ENCODE measurements at regions not wholly inside any gene's neighbourhood (a gene's known extent, or its start where the extent isn't known, plus 50 kb on each side); places are given as distances from the start of the nearest gene placed in this dataset.
"Not testable (repeated sequence)": the region's sequence is repeated elsewhere in the genome, so short reads cannot be mapped to it uniquely, and the experiment has no call there.

DNA sequence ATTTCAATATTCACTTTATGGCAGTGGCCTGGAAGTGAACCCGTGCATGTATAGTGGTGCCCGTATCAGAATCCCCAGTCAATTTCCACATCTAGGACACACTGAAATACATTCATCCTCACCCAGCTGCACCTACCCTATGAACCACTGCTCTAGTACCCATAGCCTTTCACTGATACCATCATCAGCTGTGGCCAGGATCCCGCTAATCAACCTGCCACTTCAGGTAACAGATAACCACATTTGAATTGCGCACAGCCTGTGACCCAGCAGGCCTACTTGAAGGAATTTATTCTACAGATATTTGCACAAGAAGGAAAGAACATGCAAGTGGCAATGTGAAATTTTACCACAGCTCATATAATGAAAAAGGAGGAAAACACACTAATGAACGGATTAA is 161.0 kb upstream of the CCDC54 start:
- DNase-seq (ENCODE audit: low read depth in 2 of 2): no peak

DNA sequence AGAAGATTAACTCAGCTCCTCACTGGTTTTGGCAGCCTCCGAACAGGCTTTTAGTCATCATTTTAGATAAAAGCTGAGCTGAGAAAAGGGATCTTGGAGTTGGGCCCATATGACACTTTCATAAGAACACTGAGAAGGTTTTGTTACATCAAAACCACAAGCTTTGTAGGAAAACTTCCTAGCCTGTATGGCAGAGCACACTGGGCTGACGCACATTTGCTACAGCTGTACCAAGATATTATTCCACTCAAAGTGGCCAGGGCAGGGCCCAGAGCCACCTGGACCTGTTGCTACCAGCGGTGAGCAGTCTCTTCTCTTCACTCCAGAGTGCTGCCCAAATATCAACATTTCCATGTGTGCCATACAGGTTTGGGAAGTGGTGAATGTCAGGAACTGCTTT is 160.5 kb upstream of the CCDC54 start:
- DNase-seq (ENCODE audit: low read depth in 2 of 2): no peak

DNA sequence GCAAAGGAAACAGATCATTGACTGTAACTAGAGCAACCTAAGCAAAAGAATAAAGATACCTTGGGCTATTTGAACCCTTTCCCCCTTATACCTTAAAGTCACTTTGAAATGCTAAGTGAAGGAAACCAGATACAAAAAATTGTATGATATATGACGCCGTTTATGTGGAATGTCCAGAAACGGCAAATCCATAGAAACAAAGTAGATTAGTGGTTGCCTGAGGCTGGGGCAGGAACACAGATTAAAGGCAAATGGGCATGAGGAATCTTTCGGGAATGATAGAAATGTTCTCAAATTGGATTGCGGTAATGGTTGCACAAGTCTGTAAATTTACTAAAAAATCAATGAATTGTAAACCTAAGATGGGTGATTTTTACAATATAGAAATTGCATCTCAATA is 160.1 kb upstream of the CCDC54 start:
- no peak for DNase-seq (ENCODE audit: low read depth in 2 of 2)

DNA sequence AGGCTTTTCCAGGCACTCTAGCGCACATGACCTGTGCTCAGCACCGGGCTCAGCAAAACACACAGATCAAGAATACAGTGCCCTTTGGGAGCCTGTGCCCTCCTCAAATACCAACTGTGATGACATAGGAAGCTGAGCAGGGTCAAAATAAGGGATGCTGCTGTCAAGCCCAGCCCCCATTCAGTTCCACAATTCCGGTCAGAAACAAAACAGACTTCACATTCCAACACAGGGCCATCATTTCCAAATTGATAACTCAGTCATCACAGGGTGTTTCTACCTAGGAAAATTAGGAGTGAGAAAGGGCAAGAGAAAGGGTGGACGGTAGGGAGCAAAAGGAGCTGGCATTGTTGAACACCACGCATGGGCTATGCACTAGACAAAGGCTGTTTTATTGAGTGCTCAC is 158.4 kb upstream of the CCDC54 start:
- DNase-seq (ENCODE audit: low read depth in 2 of 2): no peak

DNA sequence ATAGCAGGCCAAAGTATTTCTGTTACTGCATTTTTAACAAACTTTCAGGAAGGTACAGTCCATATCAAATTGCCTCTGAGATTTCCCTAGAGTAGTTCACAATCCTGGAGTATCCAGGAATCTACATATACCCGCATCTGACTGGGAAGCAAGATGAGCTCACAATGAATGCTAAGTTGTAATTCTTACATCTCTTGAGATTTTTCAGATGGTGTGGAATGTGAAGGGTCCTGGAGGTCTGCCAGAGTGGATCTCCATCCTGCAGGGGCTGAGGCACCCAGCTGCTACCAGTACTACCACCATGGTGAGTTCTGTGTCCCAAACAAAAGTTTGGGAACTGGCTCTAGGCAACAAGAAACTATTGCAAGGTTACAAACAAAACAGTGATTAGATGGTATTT is 156.7 kb upstream of the CCDC54 start:
- no peak for DNase-seq (ENCODE audit: low read depth in 2 of 2)

DNA sequence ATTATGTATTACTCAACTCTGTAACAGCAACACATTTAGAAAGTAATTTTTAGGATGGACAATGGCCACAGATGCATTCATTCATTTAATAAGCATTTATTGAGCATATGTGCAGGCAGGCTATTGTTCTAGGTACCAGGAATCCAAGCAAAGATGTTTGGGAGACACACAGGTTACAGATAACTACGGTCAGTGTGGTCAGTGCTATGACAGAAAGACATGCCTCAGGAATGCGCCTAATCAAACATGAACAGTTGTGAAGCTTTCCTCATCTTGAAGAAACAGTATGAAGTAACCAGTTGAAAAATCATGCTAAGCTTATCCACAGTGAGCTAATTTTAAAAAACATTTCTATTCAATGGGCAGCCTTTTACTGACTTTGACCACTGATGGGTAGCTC is 155.4 kb upstream of the CCDC54 start:
- no peak for DNase-seq (ENCODE audit: low read depth in 2 of 2)

DNA sequence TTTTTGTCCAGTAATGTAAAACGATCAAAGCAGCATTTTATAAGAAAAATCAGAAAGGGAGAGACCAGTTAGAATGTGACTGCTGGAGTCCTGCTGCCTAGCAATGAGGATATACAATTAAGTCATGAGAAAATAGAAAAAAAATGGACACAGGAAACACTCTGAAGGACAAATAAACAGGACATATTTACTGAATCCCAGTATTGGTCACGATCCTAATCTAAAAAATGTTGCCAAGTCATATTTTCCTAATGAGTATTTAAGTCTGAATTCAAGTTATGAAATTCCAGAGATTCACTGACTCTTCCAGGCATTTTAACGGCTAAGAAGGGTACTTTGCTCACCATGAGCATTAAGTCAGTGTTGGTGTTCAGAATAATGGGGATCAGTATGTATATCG is 154.3 kb upstream of the CCDC54 start:
- no peak for DNase-seq (ENCODE audit: low read depth in 2 of 2)

DNA sequence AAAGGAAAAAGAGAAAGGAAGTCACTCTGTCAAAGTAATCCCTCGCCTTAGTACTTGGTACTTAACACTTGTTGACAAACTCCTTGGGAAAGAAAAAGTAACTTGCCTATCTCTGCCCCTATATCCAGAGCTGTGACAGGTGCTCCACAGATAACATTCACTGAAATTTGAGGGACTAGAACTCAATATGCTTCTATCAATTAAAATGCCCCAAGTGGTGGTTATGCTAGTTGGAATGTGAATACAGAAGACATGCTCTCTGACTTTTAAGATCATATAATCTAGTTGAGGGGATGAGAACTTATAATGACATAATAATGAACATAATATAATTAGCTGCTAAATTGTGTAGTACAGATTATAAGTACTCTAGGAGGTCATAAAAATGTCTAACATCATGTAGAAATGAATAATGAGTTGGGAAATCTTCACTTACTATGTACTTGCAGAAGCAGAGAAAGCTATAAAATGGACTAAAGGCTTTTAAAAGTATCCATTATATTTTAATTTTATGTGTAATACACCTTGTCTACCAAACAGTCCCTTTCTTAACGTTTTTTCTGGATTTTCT is 153.1 kb upstream of the CCDC54 start:
- no peak for DNase-seq (ENCODE audit: low read depth in 2 of 2)

DNA sequence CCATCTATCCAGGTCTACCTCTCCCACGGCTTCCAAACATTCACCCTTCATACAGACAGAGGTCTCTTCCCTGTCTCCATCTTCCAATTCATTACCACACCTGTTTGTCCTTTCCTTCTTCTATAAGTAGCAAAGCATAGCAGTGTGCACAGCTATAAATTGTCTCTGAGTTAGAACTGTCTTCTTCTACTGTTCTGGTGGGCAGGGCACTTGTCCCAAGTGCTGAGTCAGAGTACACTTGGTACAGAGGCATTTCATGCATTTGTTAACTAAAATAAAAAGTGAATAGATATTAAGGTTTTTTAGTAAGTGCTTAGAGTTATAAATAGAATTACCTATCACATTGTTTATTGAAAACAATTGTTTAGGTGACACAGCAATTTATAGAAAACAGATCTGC is 150.1 kb upstream of the CCDC54 start:
- no peak for DNase-seq (ENCODE audit: low read depth in 2 of 2)

DNA sequence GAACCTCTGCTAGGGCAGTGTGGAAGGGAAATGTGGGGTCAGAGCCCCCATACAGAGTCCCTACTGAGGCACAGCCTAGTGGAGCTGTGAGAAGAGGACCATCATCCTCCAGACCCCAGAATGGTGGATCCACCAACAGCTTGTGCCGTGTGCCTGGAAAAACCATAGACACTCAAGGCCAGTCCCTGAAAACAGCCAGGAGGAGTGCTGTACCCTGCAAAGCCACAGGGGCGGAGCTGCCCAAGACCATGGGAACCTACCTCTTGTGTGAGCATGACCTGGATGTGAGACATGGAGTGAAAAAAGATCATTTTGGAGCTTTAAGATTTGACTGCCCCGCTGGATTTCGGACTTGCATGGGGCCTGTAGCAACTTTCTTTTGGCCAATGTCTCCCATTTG is 143.4 kb upstream of the CCDC54 start:
- not testable (repeated sequence) for DNase-seq (ENCODE audit: low read depth in 2 of 2)

DNA sequence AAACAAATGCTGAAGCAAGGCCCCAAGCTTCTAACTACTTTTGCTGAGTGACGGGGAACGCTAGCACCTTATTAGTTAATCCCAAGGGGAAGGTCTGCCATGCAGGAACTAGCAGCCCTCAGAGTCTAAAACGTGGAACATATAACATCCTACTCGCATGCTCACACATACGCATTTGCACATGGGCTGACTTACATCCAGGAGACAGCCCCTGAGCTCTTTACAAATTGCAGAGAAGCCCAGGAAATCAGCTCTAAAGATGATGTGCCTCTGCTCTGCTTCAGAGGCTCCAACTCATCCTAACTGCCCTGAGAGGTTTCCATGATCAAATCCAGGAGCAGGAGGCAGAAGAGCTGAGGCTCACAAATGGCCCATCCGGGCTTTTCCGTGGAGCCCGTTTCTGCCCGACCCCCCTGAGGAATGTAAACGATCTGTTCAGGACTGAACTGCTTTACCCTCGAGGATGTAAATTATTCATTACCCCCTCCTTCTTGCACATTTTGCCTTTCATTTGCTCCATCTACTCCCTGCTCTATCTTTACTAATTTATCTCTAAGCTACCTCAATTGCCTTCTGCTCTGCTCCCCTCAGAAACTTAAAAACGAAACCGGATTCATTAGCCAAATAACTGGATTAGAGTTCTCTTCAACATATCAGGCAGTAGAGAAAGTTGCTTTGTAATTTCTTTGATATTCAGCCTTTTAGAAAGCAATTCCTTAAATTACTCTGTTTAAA is 141.9 kb upstream of the CCDC54 start:
- no peak for DNase-seq (ENCODE audit: low read depth in 2 of 2)

DNA sequence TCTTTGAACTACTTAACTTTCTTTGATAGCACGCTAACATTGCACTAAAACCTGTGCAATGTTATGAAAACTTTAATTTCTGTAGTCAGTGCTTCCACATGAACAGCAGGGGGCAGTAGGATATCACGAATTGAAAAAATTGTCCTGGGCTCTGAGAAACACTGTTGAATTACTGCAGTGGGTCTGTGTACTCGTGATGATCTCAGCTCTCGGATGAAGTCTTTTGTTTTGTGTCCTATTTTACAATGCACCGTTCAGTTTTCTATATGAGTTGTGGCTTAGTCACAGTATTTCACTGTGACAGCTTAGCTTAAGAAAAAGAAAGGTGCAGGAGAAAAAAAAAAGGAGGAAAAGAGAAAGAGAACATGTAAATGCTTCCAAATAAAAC is 141.3 kb upstream of the CCDC54 start:
- peak in 1 of 2 donors; percentile 27 for DNase-seq (ENCODE audit: low read depth in 2 of 2)

DNA sequence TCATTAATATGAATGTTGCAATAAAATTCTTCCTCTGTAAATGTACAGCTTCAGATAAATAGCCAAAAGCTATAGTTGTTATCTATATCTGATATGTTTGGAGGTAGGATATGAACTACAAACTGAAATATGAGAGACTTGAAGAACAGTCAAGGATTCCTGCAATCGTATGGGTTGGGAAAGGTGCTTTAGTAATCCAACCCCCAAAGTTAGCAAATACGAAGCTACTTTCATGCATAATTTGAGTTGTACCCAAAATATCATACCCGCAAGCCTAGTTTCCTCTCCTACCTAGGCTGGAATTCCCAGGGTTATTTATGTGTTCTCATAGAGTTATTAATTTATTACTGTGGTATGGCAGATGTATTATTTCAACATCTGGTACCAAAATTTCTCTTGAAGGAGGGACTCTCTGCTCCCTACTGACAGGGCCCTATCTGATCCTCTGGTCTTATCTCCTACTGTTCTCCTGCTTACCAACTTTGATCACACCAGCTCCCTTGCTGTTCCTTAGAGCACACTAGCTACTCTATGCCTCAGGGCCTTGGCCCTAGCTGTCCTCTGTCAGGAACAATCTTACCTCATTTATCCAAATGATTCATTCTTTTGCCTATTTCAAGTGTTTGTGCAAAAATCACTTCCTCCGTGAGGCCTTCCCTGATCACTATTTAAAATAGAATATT is 140.4 kb upstream of the CCDC54 start:
- DNase-seq (ENCODE audit: low read depth in 2 of 2): no peak

DNA sequence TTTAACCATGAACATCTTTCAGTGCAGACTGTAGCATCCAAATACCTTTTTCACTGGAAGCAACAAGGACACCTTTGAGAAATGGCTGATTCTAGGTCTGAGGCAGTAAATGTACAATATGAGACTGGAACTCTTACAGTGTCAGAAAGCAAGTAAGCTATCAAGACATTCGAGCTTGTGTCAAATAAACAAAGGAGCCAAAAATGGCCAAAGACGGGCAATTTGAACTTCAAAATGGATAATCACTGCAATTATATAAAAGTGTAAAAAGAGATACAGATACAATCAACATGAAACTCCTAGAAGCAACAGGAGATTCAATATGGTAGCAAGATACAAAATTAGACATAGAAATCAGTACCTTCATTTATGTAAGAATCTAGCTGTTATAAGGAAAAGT is 138.5 kb upstream of the CCDC54 start:
- DNase-seq (ENCODE audit: low read depth in 2 of 2): no peak

DNA sequence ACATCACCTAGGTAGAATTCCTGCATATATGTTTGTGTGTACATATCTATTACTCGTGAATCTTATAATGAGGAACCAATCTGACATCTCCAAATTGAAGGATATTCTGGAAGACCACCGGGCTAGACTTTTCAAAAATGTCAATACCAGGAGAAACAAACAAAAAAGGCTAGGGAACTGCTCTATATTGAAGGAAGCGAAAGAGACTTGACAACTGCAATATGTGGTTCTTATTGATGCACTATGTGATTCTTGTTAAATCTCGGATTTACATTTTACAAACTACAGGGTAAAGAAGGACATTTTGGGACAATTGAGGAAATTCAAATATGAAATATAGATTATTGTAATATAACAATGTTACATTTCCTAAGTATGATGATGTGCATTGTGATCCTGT is 137.5 kb upstream of the CCDC54 start:
- DNase-seq (ENCODE audit: low read depth in 2 of 2): no peak

DNA sequence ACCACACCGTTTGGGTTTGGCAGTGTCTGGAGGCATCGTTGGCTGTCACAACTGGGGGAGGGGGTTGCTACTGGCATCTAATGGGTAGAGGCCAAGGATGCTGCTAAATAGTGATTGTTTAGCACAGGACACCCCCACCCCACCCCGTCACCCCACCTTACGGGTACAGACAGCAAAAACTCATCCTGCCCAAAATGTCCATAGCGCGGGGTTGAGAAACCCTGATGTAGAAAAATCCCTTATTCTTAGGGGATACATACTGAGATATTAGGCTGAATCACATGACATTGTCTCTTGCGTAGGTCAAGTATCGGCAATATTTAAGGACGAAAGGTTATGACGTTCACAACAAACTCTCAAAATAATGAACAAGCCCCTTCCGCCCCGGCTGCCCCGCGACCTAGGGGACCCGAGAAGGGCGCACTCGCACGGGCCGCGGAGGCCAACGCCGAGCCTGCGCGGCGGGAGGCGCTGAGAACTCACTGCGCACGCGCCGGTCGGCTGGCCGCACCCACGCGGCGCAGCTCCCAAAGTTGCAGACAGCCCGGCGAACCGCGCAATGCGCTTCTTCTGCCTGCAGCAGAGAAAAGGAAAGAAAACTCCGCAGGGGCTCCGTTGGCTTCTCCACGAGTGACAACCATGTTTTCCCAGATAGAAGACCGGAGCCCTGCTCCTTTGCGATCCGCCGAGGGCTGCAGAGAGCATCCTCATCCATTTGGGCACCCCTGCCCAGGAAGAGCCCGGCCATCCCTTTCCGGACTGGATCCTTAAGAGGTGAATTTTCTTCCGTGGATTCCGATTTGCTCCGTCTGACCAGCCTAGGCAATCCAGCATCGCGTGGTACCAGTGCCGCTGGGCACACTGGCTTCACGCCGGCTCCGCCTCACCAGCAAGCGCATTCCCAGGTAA is 136.8 kb upstream of the CCDC54 start:
- peak; percentile 41 to 58 for DNase-seq (ENCODE audit: low read depth in 2 of 2)

DNA sequence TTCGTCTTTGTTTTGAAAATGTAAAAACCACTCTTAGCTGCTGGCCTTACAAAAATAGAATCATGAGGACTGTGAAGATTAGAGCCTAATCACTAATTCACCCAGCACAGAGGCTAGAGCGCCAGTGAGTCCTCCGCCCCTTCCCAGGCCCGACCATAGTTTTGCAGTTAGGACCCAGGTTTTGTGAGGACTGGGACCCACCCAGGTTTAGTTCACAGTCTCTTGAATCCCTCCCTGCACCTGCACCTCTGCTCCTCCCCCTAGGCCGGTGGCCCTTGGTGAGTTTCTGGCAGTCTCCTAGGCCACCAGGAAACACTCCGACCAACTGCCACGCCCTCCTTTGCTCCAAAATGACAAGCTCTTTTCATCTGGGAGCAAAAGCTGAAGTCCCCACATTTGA is 136.0 kb upstream of the CCDC54 start:
- DNase-seq (ENCODE audit: low read depth in 2 of 2): no peak

DNA sequence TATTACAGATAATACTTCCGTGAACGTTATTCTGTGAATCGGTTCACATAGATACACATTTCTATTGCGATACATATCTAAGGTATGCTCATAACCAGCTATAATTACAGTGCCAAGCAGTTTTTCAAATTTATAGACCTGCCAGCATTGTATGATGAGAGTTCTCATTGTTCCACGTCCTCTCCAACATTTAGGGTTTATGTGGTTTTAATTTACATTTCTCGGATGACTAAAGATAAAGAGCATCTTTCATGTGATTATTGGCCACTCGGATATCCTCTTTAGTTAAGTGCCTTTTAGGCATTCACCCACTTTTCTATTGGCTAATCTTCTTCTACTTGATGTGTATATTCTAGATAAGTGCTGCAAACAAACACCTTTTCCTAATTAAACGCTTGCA is 134.7 kb upstream of the CCDC54 start:
- DNase-seq (ENCODE audit: low read depth in 2 of 2): no peak

DNA sequence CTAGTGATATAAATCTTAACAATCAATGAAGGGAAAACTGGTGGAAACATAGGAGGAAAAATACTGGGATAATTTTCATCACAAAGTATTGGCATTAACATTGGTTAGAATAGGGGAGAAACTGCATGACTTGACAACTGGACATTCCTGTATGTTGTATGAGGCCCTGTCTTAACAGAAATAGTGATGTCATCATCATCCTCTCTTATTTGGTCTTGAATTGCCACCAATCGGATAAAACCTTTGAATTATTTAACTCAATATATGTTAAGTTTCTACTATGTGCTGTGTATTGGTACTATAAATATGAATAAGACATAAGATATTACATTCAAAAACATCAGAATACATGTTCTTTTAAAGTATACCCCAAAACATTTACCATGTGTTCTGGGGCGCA is 130.1 kb upstream of the CCDC54 start:
- no peak for DNase-seq (ENCODE audit: low read depth in 2 of 2)

DNA sequence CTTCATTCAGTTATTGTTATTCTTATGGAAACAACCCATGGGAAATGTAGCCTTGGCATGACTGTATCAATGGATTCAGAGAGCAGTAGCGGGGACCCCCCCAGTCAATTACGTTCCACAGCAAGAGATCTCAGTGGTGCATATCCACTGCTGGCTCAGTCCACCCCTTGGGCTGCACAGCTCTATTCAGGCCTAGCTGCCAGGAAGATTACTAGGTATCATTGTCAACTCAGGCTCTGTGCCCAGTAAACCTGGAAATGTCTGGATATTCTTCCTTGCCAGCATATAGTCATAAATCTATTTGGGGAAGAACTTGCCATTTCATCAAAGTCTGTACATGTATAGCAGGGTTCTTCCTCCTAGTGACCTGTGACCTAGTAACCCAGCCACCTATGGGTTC is 128.1 kb upstream of the CCDC54 start:
- DNase-seq (ENCODE audit: low read depth in 2 of 2): no peak

DNA sequence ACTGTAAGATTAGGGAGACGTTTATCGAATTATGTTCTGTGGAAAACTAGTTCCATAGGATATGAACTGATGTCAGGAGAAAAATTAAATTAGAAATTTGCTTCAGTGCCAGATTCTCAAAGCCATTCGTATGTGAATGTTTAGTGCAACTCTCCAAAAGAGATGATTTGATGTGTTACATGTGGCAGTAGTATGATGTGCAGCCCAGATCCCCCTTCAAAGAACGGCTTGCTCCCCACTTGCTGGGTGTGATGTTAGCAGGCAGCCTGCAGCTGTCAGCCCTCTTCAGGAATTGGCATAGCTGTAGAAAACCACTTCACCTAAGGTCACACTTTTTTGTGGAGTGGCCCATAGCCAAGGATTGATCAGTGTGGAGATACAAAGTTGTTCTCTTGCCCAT is 127.0 kb upstream of the CCDC54 start:
- no peak for DNase-seq (ENCODE audit: low read depth in 2 of 2)

DNA sequence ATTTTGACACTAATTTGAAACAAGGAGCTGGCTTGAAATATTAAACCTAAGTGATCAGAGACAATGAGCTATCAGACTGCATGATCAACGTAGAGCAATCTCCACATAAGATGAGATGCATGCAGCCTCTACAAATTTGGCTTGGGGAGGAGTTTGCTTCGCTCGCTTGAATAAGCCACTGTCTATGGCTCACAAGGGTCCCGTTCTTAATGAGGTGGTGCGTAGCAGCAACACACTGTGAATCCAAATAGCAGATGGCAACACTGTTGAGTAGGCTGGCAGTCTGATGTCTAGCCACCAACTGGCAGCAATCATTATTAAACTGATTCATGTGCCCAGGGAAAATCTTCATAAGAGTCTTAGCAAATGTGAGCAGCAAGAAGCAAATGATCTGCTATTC is 125.4 kb upstream of the CCDC54 start:
- DNase-seq (ENCODE audit: low read depth in 2 of 2): no peak
